IPS DF 4.7 (cell line): ENCODE measurements at regions not wholly inside any gene's neighbourhood (a gene's known extent, or its start where the extent isn't known, plus 50 kb on each side); places are given as distances from the start of the nearest gene placed in this dataset.
"Not testable (repeated sequence)": the region's sequence is repeated elsewhere in the genome, so short reads cannot be mapped to it uniquely, and the experiment has no call there.

Experiments used
- DNase-seq: peaks from one replicate; pipeline ENCODE4 v3.0.0-alpha.2; 2013; ENCODE audit warnings: low spot score; ENCODE audit errors: extremely low read depth

DNA sequence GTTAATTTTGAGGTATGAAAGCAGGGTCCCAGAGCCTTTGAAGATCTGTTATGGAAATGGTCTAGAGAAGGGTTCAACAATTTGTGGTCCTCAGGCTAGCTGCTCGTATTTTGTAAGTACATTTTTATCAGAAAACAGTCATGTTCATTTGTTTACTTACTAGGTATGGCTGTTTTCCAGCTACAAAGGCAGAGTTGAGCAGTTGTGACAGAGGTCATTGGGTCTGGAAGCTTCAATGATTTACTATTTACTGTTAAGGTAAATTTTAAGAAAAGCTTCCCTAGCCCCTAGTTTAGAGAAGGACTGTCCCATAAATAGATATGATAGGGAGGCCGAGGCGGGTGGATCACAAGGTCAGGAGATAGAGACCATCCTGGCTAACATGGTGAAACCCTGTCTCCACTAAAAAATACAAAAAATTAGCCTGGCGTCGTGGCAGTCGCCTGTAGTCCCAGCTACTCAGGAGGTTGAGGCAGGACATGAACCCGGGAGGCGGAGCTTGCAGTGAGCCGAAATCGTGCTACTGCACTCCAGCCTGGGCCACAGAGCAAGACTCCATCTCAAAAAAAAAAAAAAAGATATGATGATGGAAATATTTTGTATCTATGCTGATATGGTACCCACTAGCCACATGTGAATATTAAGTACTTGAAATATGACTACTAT lies 538.4 kb upstream of the CITED2 start:
- DNase-seq = no peak

DNA sequence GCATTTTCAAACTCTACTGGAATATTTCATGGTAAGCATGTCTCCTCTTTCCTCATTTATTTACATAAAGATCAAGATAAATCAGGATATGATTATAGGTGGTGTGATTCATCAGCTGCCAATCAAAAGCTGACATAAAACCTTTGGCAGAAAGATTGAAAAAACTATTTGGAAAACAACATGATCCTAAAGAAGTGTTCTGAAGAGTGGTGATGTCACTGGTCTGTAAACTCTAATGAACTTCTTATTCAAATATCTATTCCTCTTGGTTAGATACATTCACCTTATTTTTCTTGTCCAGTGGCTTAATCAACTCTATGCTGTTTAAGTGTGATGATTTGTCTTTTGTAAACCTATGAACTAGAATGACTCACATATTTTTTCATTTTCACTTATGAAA lies 535.5 kb upstream of the CITED2 start:
- DNase-seq = no peak

DNA sequence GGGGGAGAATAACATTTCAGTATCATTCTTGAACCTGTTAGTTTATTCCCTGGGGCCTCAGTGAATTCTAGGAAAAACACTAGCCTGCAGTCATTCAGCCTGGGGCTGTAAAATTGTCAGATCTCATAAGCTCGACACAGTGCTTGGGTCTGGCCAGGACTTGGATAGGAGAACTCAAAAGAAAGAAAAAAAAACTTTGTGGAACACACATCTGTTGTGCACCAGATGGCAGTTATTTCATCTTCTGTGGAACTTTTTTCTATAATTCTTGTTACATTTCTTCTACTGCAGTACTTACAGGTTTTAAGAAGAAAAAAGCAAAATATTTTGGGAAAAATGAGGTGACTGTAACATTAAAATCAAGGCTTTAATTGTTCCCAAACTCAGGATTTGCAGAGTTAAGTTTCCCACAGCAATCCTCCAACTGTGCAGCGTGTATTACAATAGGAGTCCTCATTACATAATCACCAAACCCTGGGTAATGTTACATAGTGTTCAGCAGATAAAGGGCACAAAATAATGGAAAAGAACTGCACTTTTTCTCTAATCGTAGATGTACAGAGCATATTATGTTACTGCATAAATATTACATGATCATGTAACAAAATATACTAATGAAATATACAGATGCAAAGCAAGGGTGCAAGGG lies 531.1 kb upstream of the CITED2 start:
- DNase-seq = no peak

DNA sequence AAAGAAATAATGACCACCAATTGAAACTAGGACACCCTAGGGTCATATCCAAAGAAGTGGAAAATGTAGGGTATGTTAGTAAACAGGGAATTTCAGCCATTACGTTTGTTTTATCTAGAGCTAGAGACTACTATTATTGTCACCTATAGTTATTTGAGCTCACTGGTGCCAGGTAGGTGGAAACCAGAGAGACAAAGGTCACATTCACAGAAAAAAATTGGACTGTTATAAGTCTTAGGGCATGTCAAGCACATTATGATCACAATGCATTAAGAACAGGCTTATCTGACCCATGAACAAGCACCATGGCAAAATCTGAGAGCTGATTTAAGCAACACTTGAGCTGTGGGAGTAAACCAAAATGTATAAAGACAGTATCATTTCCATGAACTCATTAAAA lies 530.1 kb upstream of the CITED2 start:
- no peak for DNase-seq

DNA sequence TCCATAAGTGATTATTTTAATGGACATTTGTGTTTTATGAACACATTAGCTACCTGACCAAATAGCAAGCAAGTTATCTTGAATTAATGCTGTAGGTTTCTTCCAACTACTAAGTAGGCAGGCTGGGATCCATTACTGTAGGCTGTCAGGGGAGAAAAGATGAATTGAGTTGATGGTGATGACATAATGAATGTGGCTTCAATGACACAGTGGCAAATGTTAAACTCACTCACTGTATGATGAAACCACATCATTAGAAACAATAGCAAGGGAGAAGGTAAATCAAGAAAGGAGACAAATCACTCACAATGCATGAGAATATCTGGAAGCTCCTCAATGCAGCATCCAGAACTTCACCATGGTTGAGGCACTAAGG lies 529.7 kb upstream of the CITED2 start:
- no peak for DNase-seq

DNA sequence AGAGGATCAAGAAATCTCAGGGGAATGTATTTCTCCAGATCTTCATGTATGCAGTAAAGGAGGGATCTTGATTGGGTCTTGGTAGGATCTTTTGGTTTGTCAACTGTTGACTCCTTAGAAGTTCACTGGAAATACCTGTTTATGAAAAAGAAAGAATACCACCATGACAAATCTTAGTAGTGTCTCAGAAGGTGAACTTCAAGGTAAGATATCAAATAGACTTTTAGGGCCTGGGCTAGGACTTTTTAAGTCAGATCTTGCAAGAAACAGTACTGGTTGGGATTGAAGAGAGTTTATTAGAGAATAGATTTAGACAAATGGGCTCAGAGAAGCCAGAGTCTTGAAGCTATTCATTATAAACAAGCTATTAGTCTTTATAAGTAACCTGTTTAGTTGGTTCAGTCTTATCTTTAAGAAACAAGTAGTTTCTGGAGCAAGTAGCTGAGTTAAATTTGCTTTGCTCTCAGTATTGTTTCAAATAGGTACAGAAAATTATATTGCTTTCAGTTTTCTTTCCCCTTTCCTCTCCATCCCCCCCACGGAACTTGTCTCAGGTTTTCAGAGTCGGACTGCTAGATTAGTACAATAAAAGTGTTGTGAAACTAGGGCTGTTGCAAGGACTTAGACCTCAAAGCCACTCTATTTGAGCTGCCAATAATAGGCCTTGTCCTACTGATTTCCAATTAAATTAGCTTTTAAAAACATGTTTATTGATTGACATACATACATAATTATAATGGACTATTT lies 529.1 kb upstream of the CITED2 start:
- no peak for DNase-seq

DNA sequence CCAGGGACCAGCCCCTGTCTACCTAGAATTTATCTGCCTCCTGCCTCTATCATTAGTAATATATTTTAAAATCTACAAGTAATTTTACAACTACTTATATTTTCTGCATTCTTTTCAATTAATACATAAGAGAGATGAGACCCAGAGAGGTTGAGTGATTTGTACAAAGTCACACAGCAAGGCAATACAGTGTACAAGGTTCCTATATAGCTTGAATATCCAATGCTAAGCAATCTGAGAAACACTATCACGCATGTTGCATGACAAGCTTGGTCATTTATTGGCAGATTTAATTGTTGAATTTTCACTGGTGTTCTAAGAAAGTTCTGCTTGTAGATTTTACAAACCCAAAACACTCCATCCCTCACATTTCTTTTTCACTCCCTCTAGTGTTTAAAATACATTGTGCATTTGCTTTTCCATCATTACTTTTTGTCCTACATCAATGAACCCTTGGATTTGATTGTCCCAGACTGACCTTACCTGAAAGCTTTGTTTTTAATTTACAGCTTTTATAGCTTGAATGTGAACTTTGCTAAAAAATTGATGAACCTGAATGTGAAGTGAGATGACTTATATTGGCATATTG lies 520.9 kb upstream of the CITED2 start:
- DNase-seq = no peak

DNA sequence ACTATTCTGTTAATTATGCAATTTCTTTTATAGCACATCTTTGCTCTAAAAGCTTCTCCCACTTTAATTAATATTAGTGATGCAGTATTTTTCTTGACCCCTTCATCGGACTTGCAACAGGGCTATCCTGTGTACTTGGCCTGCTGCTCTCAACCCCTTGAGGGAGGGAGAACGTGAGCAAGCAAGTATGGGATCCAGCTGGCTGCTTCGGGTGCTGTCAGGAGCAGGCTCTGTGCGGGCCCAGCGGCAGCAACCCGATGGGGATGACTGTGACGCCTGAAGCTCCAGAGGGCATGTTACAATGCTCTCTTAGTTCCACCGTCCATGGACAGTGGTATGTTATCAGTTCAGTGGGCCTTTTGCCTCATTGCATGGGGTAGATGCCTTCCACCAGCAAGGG lies 519.8 kb upstream of the CITED2 start:
- DNase-seq = no peak

DNA sequence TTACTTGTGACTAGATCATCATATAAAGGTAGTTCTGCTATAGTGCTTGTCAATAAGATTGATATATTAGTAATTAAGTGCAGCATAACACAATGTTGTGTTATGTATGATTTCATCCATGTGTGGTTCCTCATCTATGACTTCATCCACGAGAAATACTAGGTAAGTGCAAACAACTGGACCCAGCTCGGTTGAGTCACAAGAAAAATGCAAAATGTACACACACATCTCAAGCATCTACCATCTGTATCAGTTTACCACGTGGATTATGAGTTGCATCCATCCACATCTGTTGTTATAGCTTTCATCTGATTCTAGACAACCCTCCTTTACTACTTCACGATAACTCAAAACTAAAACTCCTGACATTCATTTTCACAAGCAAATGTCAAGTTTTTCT lies 517.0 kb upstream of the CITED2 start:
- no peak for DNase-seq

DNA sequence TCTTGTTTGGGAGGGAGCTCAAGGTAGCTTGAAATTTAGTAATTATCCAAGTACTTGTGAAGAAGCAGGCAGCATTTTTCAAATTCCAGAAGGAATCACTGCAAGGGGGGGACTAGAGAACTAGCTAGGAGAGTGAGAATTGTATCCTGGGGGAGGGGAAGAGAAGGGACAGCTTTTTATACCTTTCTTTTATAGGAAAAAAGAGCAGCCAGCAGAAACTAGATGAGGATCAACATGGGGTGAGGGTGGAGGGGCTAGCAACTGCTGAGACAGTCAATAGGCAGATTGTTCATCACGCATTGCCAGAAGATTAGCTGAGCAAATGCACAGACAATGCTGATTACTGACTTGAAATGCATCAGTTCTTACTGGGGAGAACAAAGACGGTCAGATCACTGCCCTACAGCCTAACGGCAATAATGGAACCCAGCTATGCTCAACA lies 514.3 kb upstream of the CITED2 start:
- DNase-seq = peak; percentile 85

DNA sequence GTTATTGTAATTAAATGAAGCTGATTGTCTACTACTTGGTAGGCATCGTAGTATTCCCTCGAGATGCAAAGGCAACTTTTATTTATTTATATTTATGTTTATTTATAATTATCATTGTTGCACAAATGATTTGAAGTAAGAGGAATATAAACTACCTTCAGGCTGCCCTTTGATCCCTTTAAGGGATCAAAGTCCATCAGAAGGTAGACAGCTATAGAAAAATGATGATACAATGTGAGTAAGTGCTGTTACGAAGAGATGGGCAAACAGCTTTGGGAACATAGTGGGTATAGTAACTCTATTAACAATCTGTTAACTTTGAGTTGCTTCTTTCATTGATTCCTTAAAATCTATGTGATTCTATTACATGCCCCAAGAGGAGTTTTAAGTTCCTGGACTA lies 512.8 kb upstream of the CITED2 start:
- no peak for DNase-seq

DNA sequence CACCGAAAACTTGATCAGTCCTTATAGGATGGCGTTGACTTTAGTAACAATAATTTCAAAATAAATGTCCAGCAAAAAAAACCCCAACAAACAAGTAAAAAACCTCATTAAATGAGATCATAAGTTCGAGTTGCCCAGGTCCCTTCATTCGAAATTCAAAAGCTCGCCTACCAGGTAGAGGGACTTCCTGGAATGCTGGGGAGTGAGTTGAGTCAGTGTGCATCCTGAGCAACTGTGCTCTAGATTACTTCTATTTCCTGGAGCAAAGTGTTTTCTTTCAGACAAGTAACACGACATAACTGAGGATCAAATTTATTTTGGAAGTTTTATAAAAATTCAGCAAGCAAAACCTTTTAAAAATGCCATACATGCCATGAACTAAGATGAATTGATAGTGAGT lies 511.9 kb upstream of the CITED2 start:
- DNase-seq = no peak

DNA sequence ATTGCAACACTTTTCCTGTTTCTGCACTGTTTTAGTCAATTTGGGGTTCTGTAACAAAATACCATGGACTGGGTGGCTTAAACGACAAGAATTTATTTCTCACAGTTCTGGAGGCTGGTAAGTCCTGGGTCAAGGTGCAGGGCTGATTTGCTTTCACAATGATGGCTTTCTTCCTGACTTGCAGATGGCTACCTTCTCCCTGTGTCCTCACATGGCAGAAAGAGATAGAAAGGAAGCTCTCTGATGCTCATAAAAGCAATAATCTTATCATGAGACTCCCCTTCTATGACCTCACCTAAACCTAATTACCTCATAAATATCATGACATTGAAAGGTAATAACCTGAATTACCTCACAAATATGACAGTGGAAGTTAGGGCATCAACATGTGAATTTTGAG lies 511.5 kb upstream of the CITED2 start:
- no peak for DNase-seq

DNA sequence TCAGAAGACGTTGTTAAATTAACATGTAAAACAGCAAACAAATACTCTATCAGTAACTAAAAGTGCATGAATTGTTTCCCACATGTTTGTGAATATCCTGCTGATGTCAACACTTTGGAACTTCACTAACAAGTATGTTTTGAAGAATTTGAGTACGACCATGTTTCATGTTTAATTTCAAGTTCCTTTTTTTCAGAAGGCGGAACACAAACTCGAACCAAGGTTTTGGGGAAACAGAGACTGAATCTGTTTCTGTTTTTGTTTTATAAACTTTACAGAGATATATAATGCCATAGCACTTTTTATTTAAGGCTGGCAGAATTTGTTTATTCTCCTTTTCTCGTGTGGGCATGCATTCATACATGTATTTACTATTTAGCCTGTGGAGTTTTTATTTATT lies 509.3 kb upstream of the CITED2 start:
- DNase-seq = no peak

DNA sequence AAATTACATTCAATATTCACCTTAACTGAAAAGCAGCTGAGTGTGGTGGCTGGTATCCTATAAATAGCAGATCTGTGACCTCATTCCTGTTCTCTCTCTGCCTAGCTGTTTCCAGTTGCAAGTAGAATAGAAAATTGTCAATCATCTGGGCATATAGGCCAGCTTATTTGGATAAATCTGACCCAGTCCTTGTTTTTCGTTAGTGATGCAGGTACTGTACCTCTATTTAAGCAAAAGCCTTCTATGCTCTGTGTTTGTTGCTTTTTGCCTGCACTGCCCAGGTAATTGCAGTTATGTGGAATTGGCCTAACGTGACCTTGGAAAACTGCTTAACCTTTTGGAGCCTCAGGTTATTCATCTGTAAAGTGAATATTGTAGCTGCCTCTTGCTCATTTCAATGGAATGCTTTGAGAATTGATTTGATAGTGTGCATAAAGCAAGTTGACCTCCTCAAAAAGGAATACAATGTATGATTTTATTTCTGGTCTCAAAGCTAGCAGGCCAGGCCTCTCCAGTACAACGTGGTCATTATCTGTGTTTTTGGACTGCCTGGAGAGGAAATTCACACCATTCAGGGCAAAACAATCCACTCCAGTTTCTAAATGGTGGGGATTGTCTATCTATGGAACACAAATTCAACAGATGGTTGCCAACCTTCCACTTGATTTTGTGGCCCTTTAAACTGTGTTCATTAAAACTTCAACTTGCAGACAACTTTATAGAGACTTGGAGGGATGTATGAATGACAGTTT lies 508.7 kb upstream of the CITED2 start:
- no peak for DNase-seq

DNA sequence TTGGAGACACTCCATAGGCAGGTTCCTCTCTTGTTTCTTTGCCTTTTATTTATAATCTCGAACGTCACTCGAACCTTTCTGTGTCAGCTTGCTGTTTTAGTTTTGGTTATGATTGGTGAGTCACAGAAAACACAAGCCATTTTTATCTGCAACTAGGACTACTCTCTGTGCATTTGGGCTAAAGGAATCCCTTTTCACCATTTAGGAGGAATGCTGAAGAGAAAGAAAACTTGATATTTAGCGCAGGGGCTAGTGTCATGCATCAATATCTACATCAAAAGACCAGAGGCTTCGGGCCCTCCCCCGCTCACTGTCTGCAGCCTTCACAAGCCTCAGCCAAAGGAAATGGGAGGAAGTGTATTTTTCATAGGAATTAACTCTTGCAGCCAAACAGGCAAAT lies 507.8 kb upstream of the CITED2 start:
- DNase-seq = no peak

DNA sequence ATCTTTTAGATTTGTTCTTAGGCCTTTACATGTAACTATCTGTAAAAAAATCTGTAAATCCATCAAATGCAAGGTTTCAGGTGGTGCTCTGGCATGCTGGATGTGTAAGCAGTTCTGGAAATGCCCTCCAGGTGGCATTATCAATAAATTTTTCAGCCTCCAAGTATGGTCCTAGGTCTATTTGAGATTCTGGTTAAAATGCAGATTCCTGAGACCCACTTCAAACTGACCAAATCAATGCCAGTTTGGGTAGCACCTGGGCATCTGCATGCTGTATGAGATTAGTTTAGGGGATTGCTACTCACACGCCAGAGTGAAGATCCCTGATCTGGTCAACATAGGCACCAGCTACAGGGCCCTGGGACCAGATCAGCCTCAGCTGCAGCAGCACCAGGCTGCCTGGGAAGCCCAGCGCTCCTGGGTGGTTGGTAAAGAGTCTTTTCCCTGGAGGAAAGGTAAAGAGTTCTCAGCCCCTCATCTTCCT lies 507.3 kb upstream of the CITED2 start:
- peak; percentile 41 for DNase-seq

DNA sequence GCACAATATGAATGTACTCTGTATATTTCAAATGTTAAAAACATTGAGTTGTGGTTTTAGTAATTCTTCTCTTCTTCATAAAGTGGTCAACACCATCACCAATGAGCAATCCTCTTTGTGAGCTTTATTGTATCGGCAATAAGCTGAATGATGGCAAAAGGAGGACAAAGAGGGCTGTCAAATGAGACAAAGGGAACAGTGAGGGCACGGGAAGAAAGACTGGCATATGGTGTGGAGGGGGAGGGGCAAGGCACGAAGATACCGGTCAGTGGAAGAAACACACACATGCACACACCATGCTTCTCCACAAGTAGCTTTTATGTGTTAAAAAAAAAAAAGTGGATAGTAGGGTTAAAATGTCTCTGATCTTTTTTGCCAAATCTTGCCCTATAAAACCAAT lies 506.8 kb upstream of the CITED2 start:
- no peak for DNase-seq

DNA sequence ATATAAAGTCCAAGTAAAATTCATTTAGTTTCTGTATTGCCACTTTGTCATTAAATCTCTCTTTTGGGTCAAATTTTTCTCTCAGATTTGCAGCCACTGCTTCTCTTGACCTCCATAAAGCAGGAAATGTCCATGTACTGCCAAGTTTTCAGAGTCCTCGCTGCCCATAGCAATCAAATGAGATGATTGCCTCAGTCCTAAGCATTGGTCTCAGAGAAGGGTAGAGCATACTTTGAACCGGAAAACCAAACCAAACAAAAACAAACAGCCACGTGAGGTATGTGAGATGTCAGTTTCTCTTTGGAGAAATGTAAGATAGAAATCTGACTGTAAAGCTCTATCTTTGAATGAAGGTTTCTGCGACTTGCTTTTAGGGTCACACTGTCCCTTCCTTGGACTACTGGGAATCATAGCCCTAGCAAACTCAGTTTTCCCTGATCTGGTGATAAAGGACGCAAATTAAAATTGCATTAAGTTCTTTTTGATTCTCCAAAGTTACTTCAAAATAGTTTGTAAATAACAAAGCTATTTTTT lies 505.4 kb upstream of the CITED2 start:
- no peak for DNase-seq

DNA sequence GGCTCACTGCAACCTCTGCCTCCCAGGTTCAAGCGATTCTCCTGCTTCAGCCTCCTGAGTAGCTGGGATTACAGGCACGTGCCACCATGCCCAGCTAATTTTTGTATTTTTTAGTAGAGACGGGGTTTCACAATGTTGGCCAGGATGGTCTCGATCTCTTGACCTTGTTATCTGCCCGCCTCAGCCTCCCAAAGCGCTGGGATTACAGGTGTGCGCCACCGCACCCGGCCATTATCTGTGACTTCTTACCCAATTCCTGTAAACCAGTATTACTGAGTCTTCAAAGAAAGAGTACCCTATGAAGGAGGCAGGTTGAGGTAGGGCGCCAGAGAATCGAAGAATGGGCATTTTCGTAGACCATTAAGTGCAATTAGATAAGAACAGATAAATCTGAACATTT lies 504.8 kb upstream of the CITED2 start:
- DNase-seq = not testable (repeated sequence)

DNA sequence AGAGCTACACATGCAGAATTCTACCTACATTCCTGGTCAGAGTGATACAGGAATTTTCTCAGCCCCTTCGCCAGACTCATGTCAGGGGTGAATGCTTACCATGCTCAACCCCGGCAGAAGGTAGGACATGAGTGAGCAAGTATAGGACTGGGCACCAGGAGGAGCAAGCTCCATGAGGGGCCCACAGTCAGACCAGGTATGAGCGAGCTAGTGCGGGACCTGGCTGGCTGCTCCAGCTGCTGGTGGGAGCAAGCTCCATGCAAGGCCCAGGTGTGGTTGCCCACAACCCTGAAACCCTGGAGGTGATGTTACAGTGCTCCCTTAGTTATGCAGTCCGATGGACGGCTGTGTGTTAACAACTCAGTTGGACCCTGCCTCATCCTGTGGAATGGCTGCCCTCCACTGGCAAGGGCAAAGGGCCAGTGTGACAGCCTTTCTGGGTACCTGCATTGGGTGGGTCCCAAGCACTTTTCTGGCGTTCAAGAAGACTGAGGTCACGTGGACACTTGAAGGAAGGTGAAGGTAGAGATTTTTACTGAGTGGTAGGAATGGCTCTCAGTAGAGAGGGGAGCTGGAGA lies 503.5 kb upstream of the CITED2 start:
- no peak for DNase-seq
